HG03442 (cell line): ENCODE measurements at regions not wholly inside any gene's neighbourhood (a gene's known extent, or its start where the extent isn't known, plus 50 kb on each side); places are given as distances from the start of the nearest gene placed in this dataset.
"Not testable (repeated sequence)": the region's sequence is repeated elsewhere in the genome, so short reads cannot be mapped to it uniquely, and the experiment has no call there.

Experiments
- ATAC-seq: cut with Tn5 transposase; IDR thresholded peaks from one replicate; pipeline ENCODE4 v1.9.1; 2021; ENCODE audit warnings: mild to moderate bottlenecking, moderate library complexity; ENCODE audit not compliant: unreplicated experiment

- ATAC-seq = no peak
These were observed 50.3 kb downstream of the RBFOX3 start for GRCh38 chr17:79560527-79560926.

- ATAC-seq = no peak
These were observed 51.6 kb downstream of the RBFOX3 start for GRCh38 chr17:79559111-79559887.

- ATAC-seq = no peak
These were observed 52.6 kb downstream of the RBFOX3 start for GRCh38 chr17:79558091-79558900.

GRCh38 chr17:79557276-79558090 lies 53.4 kb downstream of the RBFOX3 start:
- ATAC-seq = no peak

GRCh38 chr17:79556271-79556670 lies 54.6 kb downstream of the RBFOX3 start:
- ATAC-seq = no peak

- ATAC-seq = no peak
These were observed 55.3 kb downstream of the RBFOX3 start for GRCh38 chr17:79555543-79555942.

GRCh38 chr17:79554346-79554745 lies 56.5 kb downstream of the RBFOX3 start:
- not testable (repeated sequence) for ATAC-seq

GRCh38 chr17:79552824-79553223 lies 58.0 kb downstream of the RBFOX3 start:
- no peak for ATAC-seq

GRCh38 chr17:79552405-79552804 lies 58.4 kb downstream of the RBFOX3 start:
- no peak for ATAC-seq

GRCh38 chr17:79549141-79549915 lies 61.5 kb downstream of the RBFOX3 start:
- no peak for ATAC-seq

GRCh38 chr17:79548116-79548515 lies 62.7 kb downstream of the RBFOX3 start:
- no peak for ATAC-seq

GRCh38 chr17:79547586-79547985 lies 63.3 kb downstream of the RBFOX3 start:
- ATAC-seq = no peak

- ATAC-seq = not testable (repeated sequence)
These were observed 63.7 kb downstream of the RBFOX3 start for GRCh38 chr17:79547171-79547570.

- ATAC-seq = no peak
These were observed 64.5 kb downstream of the RBFOX3 start for GRCh38 chr17:79546386-79546785.

- ATAC-seq = no peak
These were observed 65.4 kb downstream of the RBFOX3 start for GRCh38 chr17:79545251-79546005.

- no peak for ATAC-seq
These were observed 66.5 kb downstream of the RBFOX3 start for GRCh38 chr17:79544142-79544914.

- ATAC-seq = no peak
These were observed 67.3 kb downstream of the RBFOX3 start for GRCh38 chr17:79543531-79543930.

GRCh38 chr17:79542718-79543117 lies 68.1 kb downstream of the RBFOX3 start:
- no peak for ATAC-seq
